RWPE2 (cell line): ENCODE measurements at regions not wholly inside any gene's neighbourhood (a gene's known extent, or its start where the extent isn't known, plus 50 kb on each side); places are given as distances from the start of the nearest gene placed in this dataset.
"Not testable (repeated sequence)": the region's sequence is repeated elsewhere in the genome, so short reads cannot be mapped to it uniquely, and the experiment has no call there.

Experiments
- ATAC-seq: fragments of 200-7000 bp; cut with Tn5 transposase; 3 replicates; pipeline ENCODE4 v1.9.1; 2021; ENCODE audit warnings: low read depth
- DNase-seq: peaks from one replicate; pipeline ENCODE4 v3.0.0-alpha.2; 2020; ENCODE audit warnings: low spot score
- H3K27ac ChIP-seq: fragments of 450-650 bp; 2 replicates; pipeline ENCODE4 v1.5.1; 2017; ENCODE audit warnings: mild to moderate bottlenecking; ENCODE audit not compliant: poor library complexity, severe bottlenecking
- H3K27me3 ChIP-seq: fragments of 250-450 bp; sonication (Bioruptor Pico); 2 replicates; pipeline ENCODE4 v1.5.1; 2021; ENCODE audit warnings: mild to moderate bottlenecking, moderate library complexity; ENCODE audit not compliant: insufficient read depth, poor library complexity, severe bottlenecking
- H3K36me3 ChIP-seq: fragments of 250-450 bp; sonication (Bioruptor Pico); 2 replicates; pipeline ENCODE4 v1.5.1; 2020; ENCODE audit warnings: low read depth, mild to moderate bottlenecking, moderate library complexity
- H3K4me1 ChIP-seq: fragments of 250-450 bp; sonication (Bioruptor Pico); 2 replicates; pipeline ENCODE4 v1.5.1; 2021; ENCODE audit warnings: mild to moderate bottlenecking, moderate library complexity; ENCODE audit not compliant: insufficient read depth, poor library complexity, severe bottlenecking
- H3K4me3 ChIP-seq: fragments of 250-450 bp; sonication (Bioruptor Pico); 2 replicates; pipeline ENCODE4 v1.5.1; 2021; ENCODE audit warnings: mild to moderate bottlenecking, moderate library complexity; ENCODE audit not compliant: severe bottlenecking
- H3K9me3 ChIP-seq: fragments of 250-450 bp; sonication (Bioruptor Pico); 2 replicates; pipeline ENCODE4 v1.5.1; 2021; ENCODE audit warnings: mild to moderate bottlenecking, moderate library complexity; ENCODE audit not compliant: severe bottlenecking
- TF ChIP-seq, protein P1 (sequence below): fragments of 450-650 bp; IDR thresholded peaks from one replicate; pipeline ENCODE4 v1.5.1; 2017; ENCODE audit warnings: mild to moderate bottlenecking, moderate library complexity; ENCODE audit not compliant: poor library complexity, severe bottlenecking

DNA sequence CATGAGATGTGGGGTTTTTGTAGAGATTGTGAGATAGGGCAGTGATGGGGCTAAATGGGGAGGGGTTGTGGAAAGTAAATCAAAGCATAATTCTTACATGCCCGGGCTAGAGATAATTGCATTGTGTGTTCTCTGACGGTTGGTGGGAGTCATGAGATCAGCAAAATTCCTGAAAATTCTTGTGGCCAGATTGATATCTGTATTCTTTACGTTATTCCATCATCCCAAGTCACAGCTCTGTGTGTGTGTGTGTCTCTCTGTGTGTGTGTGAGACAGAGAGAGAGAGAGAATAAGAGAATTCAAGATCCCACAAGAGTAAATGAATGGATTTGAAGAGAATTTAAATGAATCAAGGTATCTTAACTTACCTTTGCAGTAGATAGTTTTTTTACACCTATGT is 138.6 kb upstream of the ARHGAP20 start:
- TF ChIP-seq, protein P1, sequence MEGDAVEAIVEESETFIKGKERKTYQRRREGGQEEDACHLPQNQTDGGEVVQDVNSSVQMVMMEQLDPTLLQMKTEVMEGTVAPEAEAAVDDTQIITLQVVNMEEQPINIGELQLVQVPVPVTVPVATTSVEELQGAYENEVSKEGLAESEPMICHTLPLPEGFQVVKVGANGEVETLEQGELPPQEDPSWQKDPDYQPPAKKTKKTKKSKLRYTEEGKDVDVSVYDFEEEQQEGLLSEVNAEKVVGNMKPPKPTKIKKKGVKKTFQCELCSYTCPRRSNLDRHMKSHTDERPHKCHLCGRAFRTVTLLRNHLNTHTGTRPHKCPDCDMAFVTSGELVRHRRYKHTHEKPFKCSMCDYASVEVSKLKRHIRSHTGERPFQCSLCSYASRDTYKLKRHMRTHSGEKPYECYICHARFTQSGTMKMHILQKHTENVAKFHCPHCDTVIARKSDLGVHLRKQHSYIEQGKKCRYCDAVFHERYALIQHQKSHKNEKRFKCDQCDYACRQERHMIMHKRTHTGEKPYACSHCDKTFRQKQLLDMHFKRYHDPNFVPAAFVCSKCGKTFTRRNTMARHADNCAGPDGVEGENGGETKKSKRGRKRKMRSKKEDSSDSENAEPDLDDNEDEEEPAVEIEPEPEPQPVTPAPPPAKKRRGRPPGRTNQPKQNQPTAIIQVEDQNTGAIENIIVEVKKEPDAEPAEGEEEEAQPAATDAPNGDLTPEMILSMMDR = no peak
- DNase-seq = no peak

DNA sequence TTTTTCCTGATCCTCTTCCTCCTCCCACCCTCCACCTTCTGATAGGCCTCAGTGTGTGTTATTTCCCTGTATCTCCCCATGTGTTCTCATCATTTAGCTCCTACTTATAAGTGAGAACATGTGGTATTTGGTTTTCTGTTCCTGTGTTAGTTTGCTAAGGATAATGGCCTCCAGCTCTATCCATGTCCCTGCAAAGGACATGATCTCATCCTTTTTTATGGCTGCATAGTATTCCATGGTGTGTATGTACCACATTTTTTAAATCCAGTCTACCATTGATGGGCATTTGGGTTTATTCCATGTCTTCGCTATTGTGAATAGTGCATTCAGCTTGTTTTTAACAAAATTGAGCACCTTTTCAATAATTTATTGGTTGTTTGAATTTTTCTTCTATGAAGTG is 130.8 kb upstream of the ARHGAP20 start:
- not testable (repeated sequence) for H3K27ac ChIP-seq, H3K4me1 ChIP-seq, H3K36me3 ChIP-seq, H3K9me3 ChIP-seq, H3K4me3 ChIP-seq, H3K27me3 ChIP-seq, ATAC-seq, DNase-seq

More for the DNA sequence above, 138.6 kb upstream of the ARHGAP20 start:
- Histone ChIP-seq H3K4me3 (no peak overlapping the region), H3K36me3 (no peaks in the 10 kb centered on the region), H3K27me3 (no peaks in the 10 kb centered on the region), H3K4me1 (no peaks in the 10 kb centered on the region), H3K27ac (no peak overlapping the region), H3K9me3 (no peaks in the 10 kb centered on the region)
- no peak for ATAC-seq

- Histone ChIP-seq H3K9me3 (no peaks in the 10 kb centered on the region), H3K36me3 (no peaks in the 10 kb centered on the region), H3K27me3 (no peaks in the 10 kb centered on the region), H3K27ac (no peak overlapping the region), H3K4me1 (no peaks in the 10 kb centered on the region), H3K4me3 (no peak overlapping the region)
- TF ChIP-seq, protein P1 = no peak
- DNase-seq (no peak), ATAC-seq (no peak)
Measured at GRCh38 chr11:110838808-110839207, 126.6 kb upstream of the ARHGAP20 start.

GRCh38 chr11:110837603-110838002 is 125.4 kb upstream of the ARHGAP20 start:
- Histone ChIP-seq H3K27me3 (no peaks in the 10 kb centered on the region), H3K36me3 (no peaks in the 10 kb centered on the region), H3K4me1 (peaks cover 8% of the 10 kb centered on the region), H3K27ac (no peak overlapping the region), H3K9me3 (no peaks in the 10 kb centered on the region), H3K4me3 (no peak overlapping the region)
- ATAC-seq (no peak), DNase-seq (no peak)
- TF ChIP-seq, protein P1 = no peak

GRCh38 chr11:110835106-110835505 is 122.9 kb upstream of the ARHGAP20 start:
- ATAC-seq = no peak
- no peak for DNase-seq
- Histone ChIP-seq H3K36me3 (no peaks in the 10 kb centered on the region), H3K4me3 (no peak overlapping the region), H3K27ac (no peak overlapping the region), H3K4me1 (peaks cover 16% of the 10 kb centered on the region), H3K9me3 (no peaks in the 10 kb centered on the region), H3K27me3 (no peaks in the 10 kb centered on the region)
- TF ChIP-seq, protein P1 = no peak
